WTC11 (cell line): ENCODE measurements at regions not wholly inside any gene's neighbourhood (a gene's known extent, or its start where the extent isn't known, plus 50 kb on each side); places are given as distances from the start of the nearest gene placed in this dataset.

Source experiments
- ATAC-seq: fragments of 200-7000 bp; cut with Tn5 transposase; 2 replicates; pipeline ENCODE4 v1.10.0; 2021; ENCODE audit warnings: mild to moderate bottlenecking, moderate library complexity
- CTCF ChIA-PET: fragments of 300-600 bp; sonication (Branson Sonifier 250); formaldehyde crosslinking; loops from one replicate; lab custom pipeline; 2021; ENCODE audit warnings: antibody characterized with exemption; lab: Charles Lee
- POLR2A ChIA-PET: fragments of 350-600 bp; sonication (Branson Sonifier 250); formaldehyde crosslinking; loops from one replicate; lab custom pipeline; 2021; ENCODE audit warnings: antibody characterized with exemption; lab: Charles Lee
- DNase-seq: peaks from one replicate; pipeline ENCODE4 v3.0.0; 2021; ENCODE audit warnings: low spot score
- H3K27ac Mint-ChIP-seq: 2 replicates; pipeline ENCODE4 v1.8.0; 2021; ENCODE audit warnings: mixed read lengths
- H3K27me3 Mint-ChIP-seq: 2 replicates; pipeline ENCODE4 v1.8.0; 2021; ENCODE audit warnings: low read depth, mild to moderate bottlenecking, moderate library complexity, mixed read lengths
- H3K36me3 Mint-ChIP-seq: 2 replicates; pipeline ENCODE4 v1.8.0; 2021; ENCODE audit warnings: mixed read lengths
- H3K4me1 Mint-ChIP-seq: 2 replicates; pipeline ENCODE4 v1.8.0; 2022; ENCODE audit warnings: mixed read lengths
- H3K4me3 Mint-ChIP-seq: 2 replicates; pipeline ENCODE4 v1.8.0; 2021; ENCODE audit warnings: mild to moderate bottlenecking, moderate library complexity, mixed read lengths
- H3K9me3 Mint-ChIP-seq: 2 replicates; pipeline ENCODE4 v1.8.0; 2021; ENCODE audit warnings: mixed read lengths
- ATF6 ChIP-seq: sonication (generic); formaldehyde crosslinking; IDR thresholded peaks from 2 replicates; pipeline ENCODE4 v1.8.1; 2023; ENCODE audit warnings: mild to moderate bottlenecking, missing genetic modification reagents
- CREB1 ChIP-seq: sonication (generic); formaldehyde crosslinking; IDR thresholded peaks from 2 replicates; pipeline ENCODE4 v1.8.0; 2023; ENCODE audit warnings: mild to moderate bottlenecking, missing genetic modification reagents
- ELF4 ChIP-seq: sonication (generic); formaldehyde crosslinking; IDR thresholded peaks from 2 replicates; pipeline ENCODE4 v1.8.1; 2022; ENCODE audit warnings: low read depth, mild to moderate bottlenecking, moderate library complexity, missing genetic modification reagents
- ESRRA ChIP-seq: sonication (generic); formaldehyde crosslinking; IDR thresholded peaks from 2 replicates; pipeline ENCODE4 v1.8.1; 2022; ENCODE audit warnings: mild to moderate bottlenecking, missing genetic modification reagents, borderline replicate concordance
- FOXP1 ChIP-seq: sonication (generic); formaldehyde crosslinking; IDR thresholded peaks from 2 replicates; pipeline ENCODE4 v1.8.0; 2022; ENCODE audit warnings: missing genetic modification reagents, mild to moderate bottlenecking, moderate library complexity, borderline replicate concordance
- JAZF1 ChIP-seq: fragments of 250-450 bp; sonication (Bioruptor Pico); IDR thresholded peaks from 2 replicates; pipeline ENCODE4 v1.9.0; 2021; ENCODE audit warnings: moderate library complexity, mild to moderate bottlenecking, inconsistent platforms
- SP1 ChIP-seq: sonication (generic); formaldehyde crosslinking; conservative IDR thresholded peaks from 2 replicates; pipeline ENCODE4 v1.8.1; 2022; ENCODE audit warnings: missing genetic modification reagents
- TEAD1 ChIP-seq: sonication (generic); formaldehyde crosslinking; IDR thresholded peaks from 2 replicates; pipeline ENCODE4 v1.8.0; 2022; ENCODE audit warnings: mild to moderate bottlenecking, missing genetic modification reagents
- TP53 ChIP-seq: sonication (generic); formaldehyde crosslinking; IDR thresholded peaks from 2 replicates; pipeline ENCODE4 v1.8.1; 2023; ENCODE audit warnings: mild to moderate bottlenecking, missing genetic modification reagents
- ZNF121 ChIP-seq: sonication (generic); formaldehyde crosslinking; IDR thresholded peaks from 2 replicates; pipeline ENCODE4 v1.8.0; 2023; ENCODE audit warnings: missing genetic modification reagents
- ZNF396 ChIP-seq: fragments of 250-450 bp; sonication (Bioruptor Pico); IDR thresholded peaks from 2 replicates; pipeline ENCODE4 v1.8.0; 2021; ENCODE audit warnings: mild to moderate bottlenecking, moderate library complexity, borderline replicate concordance
- TF ChIP-seq, protein P1 (sequence below): sonication (generic); formaldehyde crosslinking; IDR thresholded peaks from 2 replicates; pipeline ENCODE4 v1.8.0; 2022; ENCODE audit warnings: missing genetic modification reagents
- TF ChIP-seq, protein P2 (sequence below): sonication (generic); formaldehyde crosslinking; IDR thresholded peaks from 2 replicates; pipeline ENCODE4 v1.8.0; 2022; ENCODE audit warnings: mild to moderate bottlenecking, missing genetic modification reagents
- TF ChIP-seq, protein P3 (sequence below): fragments of 250-450 bp; sonication (Bioruptor Pico); conservative IDR thresholded peaks from 2 replicates; pipeline ENCODE4 v1.9.0; 2021; ENCODE audit warnings: mild to moderate bottlenecking

DNA sequence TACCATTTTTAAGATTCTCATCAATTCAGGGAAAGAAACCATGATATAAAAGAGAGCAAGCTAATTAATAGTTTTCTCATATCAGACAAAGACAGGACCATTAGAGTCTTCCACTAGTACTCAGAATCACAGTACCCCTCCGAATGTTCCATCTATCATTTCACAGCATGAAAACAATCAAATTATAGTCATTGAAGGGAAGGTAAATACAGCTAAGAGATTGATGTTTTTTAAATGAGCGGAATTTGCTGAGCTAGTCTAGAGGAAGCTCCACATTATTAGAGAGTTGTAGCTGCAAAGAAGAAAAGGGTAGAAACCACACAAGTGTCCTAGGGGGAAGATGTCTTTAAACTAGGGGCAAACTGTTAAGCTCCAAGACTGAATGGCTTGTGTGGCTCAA is 808.9 kb downstream of the CDH11 start:
- CTCF ChIA-PET: no interaction called here
- TF ChIP-seq JAZF1 (CRISPR knock-in tag) (no peak), ZNF396 (no peak), CREB1 (CRISPR knock-in tag) (no peak), SP1 (CRISPR knock-in tag) (no peak), ZNF121 (CRISPR knock-in tag) (no peak), ATF6 (CRISPR knock-in tag) (no peak)
- TF ChIP-seq, protein P1, sequence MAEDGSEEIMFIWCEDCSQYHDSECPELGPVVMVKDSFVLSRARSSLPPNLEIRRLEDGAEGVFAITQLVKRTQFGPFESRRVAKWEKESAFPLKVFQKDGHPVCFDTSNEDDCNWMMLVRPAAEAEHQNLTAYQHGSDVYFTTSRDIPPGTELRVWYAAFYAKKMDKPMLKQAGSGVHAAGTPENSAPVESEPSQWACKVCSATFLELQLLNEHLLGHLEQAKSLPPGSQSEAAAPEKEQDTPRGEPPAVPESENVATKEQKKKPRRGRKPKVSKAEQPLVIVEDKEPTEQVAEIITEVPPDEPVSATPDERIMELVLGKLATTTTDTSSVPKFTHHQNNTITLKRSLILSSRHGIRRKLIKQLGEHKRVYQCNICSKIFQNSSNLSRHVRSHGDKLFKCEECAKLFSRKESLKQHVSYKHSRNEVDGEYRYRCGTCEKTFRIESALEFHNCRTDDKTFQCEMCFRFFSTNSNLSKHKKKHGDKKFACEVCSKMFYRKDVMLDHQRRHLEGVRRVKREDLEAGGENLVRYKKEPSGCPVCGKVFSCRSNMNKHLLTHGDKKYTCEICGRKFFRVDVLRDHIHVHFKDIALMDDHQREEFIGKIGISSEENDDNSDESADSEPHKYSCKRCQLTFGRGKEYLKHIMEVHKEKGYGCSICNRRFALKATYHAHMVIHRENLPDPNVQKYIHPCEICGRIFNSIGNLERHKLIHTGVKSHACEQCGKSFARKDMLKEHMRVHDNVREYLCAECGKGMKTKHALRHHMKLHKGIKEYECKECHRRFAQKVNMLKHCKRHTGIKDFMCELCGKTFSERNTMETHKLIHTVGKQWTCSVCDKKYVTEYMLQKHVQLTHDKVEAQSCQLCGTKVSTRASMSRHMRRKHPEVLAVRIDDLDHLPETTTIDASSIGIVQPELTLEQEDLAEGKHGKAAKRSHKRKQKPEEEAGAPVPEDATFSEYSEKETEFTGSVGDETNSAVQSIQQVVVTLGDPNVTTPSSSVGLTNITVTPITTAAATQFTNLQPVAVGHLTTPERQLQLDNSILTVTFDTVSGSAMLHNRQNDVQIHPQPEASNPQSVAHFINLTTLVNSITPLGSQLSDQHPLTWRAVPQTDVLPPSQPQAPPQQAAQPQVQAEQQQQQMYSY (CRISPR knock-in tag): no peak
- TF ChIP-seq, protein P2, sequence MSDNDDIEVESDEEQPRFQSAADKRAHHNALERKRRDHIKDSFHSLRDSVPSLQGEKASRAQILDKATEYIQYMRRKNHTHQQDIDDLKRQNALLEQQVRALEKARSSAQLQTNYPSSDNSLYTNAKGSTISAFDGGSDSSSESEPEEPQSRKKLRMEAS (CRISPR knock-in tag): no peak
- ATAC-seq: no peak

DNA sequence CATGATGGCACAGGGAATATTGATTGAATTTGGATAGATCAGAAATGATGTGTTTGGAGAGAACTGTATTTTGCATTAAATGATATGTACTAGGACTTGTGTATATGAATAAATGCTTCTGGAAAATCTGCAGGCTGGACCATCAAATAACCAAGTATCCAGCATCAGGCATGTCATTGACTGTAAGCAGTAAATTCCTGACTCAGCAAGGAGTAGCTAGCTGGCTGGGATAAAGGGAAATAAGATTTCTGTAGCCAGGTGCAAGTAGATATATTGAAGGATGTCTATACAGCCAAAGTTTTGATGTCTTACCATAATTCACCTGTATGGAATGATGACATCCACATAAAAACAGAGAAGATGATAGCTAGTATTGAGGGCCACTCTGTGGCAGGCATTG is 809.6 kb downstream of the CDH11 start:
- DNase-seq (no peak), ATAC-seq (no peak)
- Mint-ChIP-seq H3K4me1 (peaks cover 4% of the 10 kb centered on the region; the same call in 1 of the 2 replicates), H3K36me3 (peaks cover 8% of the 10 kb centered on the region; the same call in 1 of the 2 replicates), H3K4me3 (no peak overlapping the region), H3K27ac (no peak overlapping the region), H3K9me3 (peaks cover 14% of the 10 kb centered on the region), H3K27me3 (no peaks in the 10 kb centered on the region; the same call in 1 of the 2 replicates)
- no peak for TF ChIP-seq ZNF396
- TF ChIP-seq TEAD1: no peak
- TF ChIP-seq, protein P1 (CRISPR knock-in tag): no peak
- TF ChIP-seq ESRRA: no peak
- TF ChIP-seq ELF4 (CRISPR knock-in tag): no peak
- CTCF ChIA-PET: interaction anchor here (0.7 kb wide), 1 partner anchor 55 kb away, joined by 7 read pairs; no protein-coding TSS in a partner anchor
- POLR2A ChIA-PET: no interaction called here

More for the DNA sequence above, 808.9 kb downstream of the CDH11 start:
- POLR2A ChIA-PET: no interaction called here
- DNase-seq: no peak
- Mint-ChIP-seq H3K27ac (no peak overlapping the region), H3K4me3 (no peak overlapping the region), H3K9me3 (peaks cover 14% of the 10 kb centered on the region), H3K36me3 (peaks cover 8% of the 10 kb centered on the region; the same call in 1 of the 2 replicates), H3K4me1 (no peaks in the 10 kb centered on the region), H3K27me3 (no peaks in the 10 kb centered on the region; the same call in 1 of the 2 replicates)

DNA sequence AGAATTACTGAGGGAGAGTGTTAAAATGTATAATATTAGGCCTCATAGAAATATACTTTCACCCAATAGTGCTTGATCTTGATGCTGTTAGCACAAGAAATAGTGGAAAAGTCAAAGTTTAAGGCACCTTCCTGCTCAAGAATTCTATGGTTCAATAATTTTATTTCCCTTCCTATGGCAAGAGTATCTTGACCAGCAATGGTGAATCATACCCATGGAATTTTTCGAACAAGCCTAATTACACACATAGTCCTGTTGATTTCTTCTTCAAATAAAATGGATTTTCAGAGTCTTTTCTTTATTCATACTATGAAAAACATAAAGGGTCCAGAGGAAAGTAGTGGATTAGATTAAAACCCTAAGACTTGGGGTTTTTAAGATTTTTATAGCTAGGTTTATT is 810.6 kb downstream of the CDH11 start:
- DNase-seq (no peak), ATAC-seq (no peak)
- peaks cover 14% of the 10 kb centered on the region for H3K9me3 Mint-ChIP-seq
- no peaks in the 10 kb centered on the region; the same call in 1 of the 2 replicates for H3K27me3 Mint-ChIP-seq
- H3K4me1 Mint-ChIP-seq: peaks cover 14% of the 10 kb centered on the region
- no peak overlapping the region for H3K4me3 Mint-ChIP-seq
- ChIA-PET CTCF (no interaction called here), POLR2A (no interaction called here)
- no peak overlapping the region for H3K27ac Mint-ChIP-seq
- H3K36me3 Mint-ChIP-seq: peaks cover 8% of the 10 kb centered on the region; the same call in 1 of the 2 replicates
- TF ChIP-seq FOXP1 (CRISPR knock-in tag) (no peak), TP53 (CRISPR knock-in tag) (no peak)
- TF ChIP-seq, protein P1 (CRISPR knock-in tag): no peak
- TF ChIP-seq, protein P3, sequence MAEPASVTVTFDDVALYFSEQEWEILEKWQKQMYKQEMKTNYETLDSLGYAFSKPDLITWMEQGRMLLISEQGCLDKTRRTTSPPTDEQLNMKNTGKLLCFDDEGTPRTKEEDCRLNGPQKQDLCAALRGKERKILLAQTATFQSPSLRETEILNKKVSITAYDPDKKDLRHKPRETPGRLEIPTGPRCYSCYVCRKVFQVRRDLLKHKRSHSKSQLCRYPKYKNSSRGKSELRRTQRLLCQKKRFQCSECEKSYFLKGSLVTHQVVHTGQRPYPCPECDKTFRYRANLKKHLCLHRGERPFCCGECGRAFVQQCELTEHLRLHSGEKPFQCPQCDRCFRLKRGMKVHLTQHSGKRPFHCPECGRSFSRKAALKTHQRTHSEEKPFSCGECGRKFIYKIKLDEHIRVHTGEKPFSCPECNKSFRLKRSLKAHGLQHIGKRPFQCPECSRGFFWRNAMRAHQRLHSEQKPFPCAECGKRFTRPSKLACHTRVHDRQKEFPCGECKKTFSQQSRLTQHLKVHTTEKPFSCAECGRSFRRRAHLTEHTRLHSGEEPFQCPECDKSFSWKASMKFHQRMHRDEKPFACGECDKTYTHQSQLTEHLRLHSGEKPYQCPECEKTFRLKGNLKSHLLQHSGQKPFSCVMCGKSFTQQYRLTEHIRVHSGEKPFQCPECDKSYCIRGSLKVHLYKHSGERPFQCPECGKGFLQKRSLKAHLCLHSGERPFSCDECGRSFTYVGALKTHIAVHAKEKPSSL (CRISPR knock-in tag): no peak
